Endothelial cell (in vitro differentiated cells): ENCODE measurements at regions not wholly inside any gene's neighbourhood (a gene's known extent, or its start where the extent isn't known, plus 50 kb on each side); places are given as distances from the start of the nearest gene placed in this dataset.
A peak's percentile ranks its signal among the peaks of the same experiment; 100 is the strongest.

Experiments
- DNase-seq: peaks from one replicate; pipeline ENCODE4 v3.0.0; 2021; ENCODE audit warnings: low spot score
- H3K27ac Mint-ChIP-seq: one replicate; pipeline ENCODE4 v1.8.0; 2021; ENCODE audit warnings: mixed read lengths, inconsistent platforms; ENCODE audit not compliant: unreplicated experiment
- H3K27me3 Mint-ChIP-seq: one replicate; pipeline ENCODE4 v1.8.0; 2021; ENCODE audit warnings: mild to moderate bottlenecking, moderate library complexity, mixed read lengths, inconsistent platforms; ENCODE audit not compliant: unreplicated experiment
- H3K36me3 Mint-ChIP-seq: one replicate; pipeline ENCODE4 v1.8.0; 2021; ENCODE audit warnings: mild to moderate bottlenecking, low read depth, mixed read lengths, inconsistent platforms; ENCODE audit not compliant: unreplicated experiment
- H3K4me1 Mint-ChIP-seq: one replicate; pipeline ENCODE4 v1.8.0; 2021; ENCODE audit warnings: mild to moderate bottlenecking, mixed read lengths, inconsistent platforms; ENCODE audit not compliant: unreplicated experiment
- H3K4me3 Mint-ChIP-seq: one replicate; pipeline ENCODE4 v1.8.0; 2021; ENCODE audit warnings: mild to moderate bottlenecking, mixed read lengths, inconsistent platforms; ENCODE audit not compliant: unreplicated experiment
- H3K9me3 Mint-ChIP-seq: one replicate; pipeline ENCODE4 v1.8.0; 2021; ENCODE audit warnings: mixed read lengths, inconsistent platforms; ENCODE audit not compliant: unreplicated experiment
- TF ChIP-seq, protein P1 (sequence below): fragments of 200-600 bp; sonication (generic); IDR thresholded peaks from one replicate; pipeline ENCODE4 v1.5.0; 2021; ENCODE audit warnings: antibody characterized with exemption; ENCODE audit not compliant: unreplicated experiment

DNA sequence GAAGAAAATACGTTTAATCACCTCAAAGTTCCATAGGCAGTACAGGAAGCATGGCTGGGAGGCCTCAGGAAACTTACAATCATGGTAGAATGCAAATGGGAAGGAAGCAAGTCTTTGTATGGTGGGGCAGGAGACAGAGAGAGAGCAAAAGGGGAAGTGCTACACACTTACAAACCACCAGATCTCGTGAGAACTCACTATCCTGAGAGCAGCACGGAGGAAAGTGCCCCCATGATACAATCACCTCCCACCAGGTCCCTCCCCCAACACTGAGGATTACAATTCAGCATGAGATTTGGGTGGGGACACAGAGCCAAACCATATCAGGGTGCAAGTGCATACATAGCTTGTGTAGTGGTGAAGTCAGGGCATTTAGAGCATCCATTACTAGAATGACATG is 92.3 kb upstream of the ANKRD10 start:
- no peak for DNase-seq
- H3K27ac Mint-ChIP-seq, result no peak overlapping the region
- H3K9me3 Mint-ChIP-seq, result no peaks in the 10 kb centered on the region
- peaks cover 5% of the 10 kb centered on the region for H3K4me1 Mint-ChIP-seq
- H3K27me3 Mint-ChIP-seq, result peaks cover 4% of the 10 kb centered on the region
- no peaks in the 10 kb centered on the region for H3K36me3 Mint-ChIP-seq
- H3K4me3 Mint-ChIP-seq, result no peak overlapping the region
- TF ChIP-seq, protein P1, sequence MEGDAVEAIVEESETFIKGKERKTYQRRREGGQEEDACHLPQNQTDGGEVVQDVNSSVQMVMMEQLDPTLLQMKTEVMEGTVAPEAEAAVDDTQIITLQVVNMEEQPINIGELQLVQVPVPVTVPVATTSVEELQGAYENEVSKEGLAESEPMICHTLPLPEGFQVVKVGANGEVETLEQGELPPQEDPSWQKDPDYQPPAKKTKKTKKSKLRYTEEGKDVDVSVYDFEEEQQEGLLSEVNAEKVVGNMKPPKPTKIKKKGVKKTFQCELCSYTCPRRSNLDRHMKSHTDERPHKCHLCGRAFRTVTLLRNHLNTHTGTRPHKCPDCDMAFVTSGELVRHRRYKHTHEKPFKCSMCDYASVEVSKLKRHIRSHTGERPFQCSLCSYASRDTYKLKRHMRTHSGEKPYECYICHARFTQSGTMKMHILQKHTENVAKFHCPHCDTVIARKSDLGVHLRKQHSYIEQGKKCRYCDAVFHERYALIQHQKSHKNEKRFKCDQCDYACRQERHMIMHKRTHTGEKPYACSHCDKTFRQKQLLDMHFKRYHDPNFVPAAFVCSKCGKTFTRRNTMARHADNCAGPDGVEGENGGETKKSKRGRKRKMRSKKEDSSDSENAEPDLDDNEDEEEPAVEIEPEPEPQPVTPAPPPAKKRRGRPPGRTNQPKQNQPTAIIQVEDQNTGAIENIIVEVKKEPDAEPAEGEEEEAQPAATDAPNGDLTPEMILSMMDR, result no peak

DNA sequence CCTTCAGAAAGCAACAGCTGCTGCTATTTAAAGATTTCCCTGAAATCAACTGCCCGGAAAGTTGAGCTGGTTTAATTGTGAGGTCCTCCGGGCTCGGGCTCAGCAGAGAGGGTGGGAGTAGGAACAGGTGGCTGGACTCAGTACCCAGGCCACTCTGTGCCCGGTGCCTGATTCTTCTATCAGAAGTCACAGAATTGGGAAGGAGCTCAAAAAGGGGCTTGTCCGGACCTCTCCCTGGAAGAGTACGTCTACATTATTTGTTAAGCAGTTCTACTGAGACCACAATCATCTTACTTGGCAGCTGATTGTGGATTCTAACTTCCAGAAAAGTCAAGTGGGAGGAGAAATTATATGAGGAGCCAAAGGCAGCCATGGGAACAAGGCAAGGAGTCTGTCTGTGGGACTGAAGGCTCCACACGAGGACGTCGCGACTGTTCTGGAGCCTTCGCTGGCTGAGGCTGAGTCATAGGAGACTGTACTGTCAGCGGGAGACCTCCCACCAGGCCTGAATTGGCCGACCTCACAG is 91.7 kb upstream of the ANKRD10 start:
- TF ChIP-seq, protein P1, result no peak
- H3K36me3 Mint-ChIP-seq, result no peaks in the 10 kb centered on the region
- no peak overlapping the region for H3K4me3 Mint-ChIP-seq
- H3K27me3 Mint-ChIP-seq, result peaks cover 4% of the 10 kb centered on the region
- H3K4me1 Mint-ChIP-seq, result peaks cover 5% of the 10 kb centered on the region
- no peak overlapping the region for H3K27ac Mint-ChIP-seq
- DNase-seq, result no peak
- no peaks in the 10 kb centered on the region for H3K9me3 Mint-ChIP-seq

DNA sequence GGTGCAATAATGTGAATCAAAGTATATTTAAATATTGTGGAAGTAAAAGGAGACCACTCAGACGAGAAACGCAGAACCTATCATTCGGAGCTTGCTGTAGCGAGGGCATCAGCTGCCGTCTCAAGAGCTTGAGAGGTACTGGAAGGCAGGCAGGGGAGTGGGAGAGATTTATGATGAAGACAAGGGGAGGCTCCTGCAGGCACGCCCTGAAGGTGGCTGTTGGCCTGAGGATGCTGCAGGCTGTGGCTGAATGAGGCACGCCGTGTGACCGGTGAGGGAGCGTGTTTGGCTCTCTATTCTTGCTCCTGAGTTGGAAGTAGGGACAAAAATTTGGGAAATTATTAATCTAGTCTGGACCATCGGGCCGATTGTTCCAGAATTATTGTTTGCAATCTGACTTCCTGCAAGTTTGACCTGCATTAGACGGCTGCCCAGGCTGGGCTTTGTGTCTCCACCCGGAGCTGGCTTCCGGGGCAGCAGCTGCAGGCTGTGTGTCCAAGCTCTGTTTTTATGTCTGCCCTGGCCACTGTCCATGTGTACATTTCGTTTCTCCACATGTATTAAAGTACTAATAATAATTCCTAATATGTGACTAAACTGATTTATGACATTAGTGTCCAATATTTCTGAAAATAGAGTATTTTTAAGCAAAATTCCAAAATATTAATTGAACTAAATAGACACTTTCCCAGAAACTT is 91.1 kb upstream of the ANKRD10 start:
- Mint-ChIP-seq H3K4me3 (no peak overlapping the region), H3K4me1 (peaks cover 5% of the 10 kb centered on the region), H3K27me3 (peaks cover 4% of the 10 kb centered on the region), H3K27ac (peak overlapping the region; percentile 16), H3K36me3 (no peaks in the 10 kb centered on the region), H3K9me3 (no peaks in the 10 kb centered on the region)
- TF ChIP-seq, protein P1, result no peak
- DNase-seq, result no peak

DNA sequence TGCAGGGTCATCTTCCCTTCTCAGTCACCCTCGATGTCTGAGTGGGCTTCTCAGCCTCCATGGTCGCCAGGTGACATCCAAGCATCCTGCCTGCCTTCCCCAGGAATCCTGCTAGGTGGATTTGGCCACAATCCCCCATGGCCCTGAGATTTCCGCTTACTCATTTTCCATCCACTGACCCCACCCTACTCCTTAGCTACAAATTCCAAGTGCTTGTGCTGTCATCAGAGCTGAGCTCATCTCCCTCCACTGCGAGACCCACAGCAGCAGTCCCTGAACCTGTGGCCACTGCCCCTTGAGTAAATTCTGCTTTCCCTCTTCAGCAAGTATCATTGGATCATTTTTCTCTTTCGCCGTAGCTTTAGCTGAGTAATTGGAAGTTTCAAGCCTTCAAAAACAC is 90.5 kb upstream of the ANKRD10 start:
- peak overlapping the region; percentile 16 for H3K27ac Mint-ChIP-seq
- H3K4me3 Mint-ChIP-seq, result no peak overlapping the region
- no peaks in the 10 kb centered on the region for H3K9me3 Mint-ChIP-seq
- no peak for DNase-seq
- no peaks in the 10 kb centered on the region for H3K36me3 Mint-ChIP-seq
- TF ChIP-seq, protein P1, result no peak
- H3K27me3 Mint-ChIP-seq, result peaks cover 4% of the 10 kb centered on the region
- peaks cover 5% of the 10 kb centered on the region for H3K4me1 Mint-ChIP-seq

DNA sequence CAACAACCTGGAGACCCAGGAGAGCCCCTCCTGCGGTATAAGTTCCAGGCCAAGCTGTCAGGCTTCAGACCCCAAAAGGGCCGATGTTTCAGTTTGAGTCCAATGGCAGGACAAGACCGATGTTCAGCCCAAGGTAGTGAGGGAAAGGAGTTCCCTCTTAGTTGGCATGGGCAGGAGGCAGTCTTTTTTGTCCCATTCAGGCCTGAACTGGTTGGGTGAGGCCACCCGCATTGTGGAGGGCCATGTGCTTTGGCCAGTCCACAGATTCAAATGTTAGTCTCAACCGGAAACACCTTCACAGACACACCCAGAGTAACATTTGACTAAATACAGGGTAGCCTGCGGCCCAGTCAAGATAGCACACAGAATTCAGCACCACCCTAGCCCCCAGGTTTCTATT is 89.6 kb upstream of the ANKRD10 start:
- Mint-ChIP-seq H3K36me3 (no peaks in the 10 kb centered on the region), H3K27me3 (peaks cover 4% of the 10 kb centered on the region), H3K4me1 (peaks cover 5% of the 10 kb centered on the region), H3K4me3 (no peak overlapping the region), H3K9me3 (no peaks in the 10 kb centered on the region), H3K27ac (no peak overlapping the region)
- TF ChIP-seq, protein P1, result no peak
- no peak for DNase-seq
